ENCODE measurements at regions not wholly inside any gene's neighbourhood (a gene's known extent, or its start where the extent isn't known, plus 50 kb on each side); places are given as distances from the start of the nearest gene placed in this dataset.

DNA sequence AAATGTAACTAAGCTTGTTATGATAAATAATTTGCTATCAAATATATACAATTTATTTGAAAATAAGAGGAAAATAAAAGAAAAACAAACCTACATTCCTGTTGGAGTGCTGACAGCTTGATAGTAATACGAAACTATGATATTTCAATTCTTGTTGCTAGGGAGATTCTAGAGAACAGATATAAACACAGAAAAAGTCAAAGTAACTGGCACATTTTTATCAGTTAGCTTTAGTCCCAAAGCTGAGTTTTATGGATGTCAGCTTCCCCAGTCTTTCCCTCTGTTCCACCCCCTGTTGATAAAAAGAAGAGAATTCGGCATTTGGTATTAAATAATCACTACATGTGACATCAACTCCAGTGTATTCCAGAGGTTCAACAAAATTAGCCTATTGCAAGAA is 1134.0 kb downstream of the XPNPEP1 start:
- DNase-seq: no peak

DNA sequence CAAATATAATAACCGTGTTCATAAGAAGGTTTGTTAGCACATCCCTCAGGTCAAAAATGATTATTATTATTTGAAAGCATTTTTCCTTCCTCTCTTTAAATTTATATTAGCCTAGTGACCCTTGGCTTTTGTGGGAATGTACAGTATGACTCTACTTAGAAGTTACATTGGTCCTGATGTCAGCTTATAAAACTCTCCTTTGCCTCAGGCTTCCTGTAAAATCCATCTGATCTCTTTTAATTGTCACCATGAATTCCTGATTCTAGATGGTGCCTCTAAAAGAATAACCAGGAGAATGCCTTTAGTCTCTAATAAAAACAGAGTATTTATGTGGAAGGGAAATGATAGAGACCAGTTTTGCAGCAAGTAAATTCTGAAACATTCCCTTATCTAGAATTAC is 1134.4 kb downstream of the XPNPEP1 start:
- DNase-seq: no peak

DNA sequence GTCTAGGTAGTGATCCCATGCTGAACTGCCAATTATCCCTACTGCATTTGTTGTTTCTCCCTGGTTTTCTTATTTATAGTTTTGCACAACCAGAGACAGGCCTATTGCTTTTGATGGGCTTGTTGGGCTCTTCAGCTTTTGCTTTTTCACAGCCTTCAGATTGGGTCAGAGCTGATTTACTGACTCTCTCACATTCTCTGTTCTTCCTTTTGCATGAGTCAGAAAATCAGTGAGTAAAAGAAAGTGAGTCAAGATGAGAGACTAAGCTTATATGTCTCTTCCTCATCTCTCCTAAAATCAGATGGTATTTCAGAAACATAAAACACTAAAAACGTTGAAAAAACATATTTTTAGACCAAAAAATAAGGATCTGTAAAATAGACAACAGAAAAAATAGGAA is 1135.4 kb downstream of the XPNPEP1 start:
- no peak for DNase-seq

DNA sequence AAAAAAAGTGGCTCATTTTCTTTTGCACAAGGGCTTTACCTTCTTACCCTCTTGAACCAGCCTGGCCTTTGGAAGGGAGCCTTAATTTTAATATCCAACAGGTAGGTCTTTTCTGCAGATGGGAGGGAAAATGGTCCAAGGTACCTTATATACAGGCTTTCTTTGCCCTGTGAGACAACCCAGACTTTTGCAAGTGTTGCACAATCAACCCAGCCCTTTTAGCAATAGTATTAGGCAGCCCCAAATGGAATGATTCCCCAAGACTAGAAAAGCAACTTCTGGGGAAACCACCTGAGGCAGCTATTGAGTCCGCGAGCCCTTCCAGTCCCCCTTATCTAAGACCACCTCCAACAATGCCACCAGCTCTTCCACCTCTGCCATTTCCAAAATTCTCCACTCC is 1138.3 kb downstream of the XPNPEP1 start:
- DNase-seq: no peak

DNA sequence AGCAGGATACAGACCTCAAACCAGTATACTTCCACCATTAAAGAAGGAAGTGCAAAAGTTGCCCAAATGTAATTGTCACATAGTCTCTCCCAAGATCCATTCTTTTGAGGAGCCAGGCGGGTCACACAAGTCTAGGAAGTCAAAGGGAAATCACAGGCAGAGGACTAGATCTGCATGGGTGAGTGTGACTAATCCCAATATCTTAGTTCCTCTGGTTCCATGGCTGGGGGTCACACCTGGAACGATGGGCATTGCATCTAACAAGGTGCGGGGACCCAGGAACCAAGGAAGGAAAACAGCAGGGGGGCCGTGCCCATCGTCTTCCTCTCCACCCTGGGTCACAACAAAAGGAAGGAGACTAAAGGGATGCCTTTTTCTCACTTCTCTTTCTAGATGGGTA is 1138.8 kb downstream of the XPNPEP1 start:
- DNase-seq: no peak

DNA sequence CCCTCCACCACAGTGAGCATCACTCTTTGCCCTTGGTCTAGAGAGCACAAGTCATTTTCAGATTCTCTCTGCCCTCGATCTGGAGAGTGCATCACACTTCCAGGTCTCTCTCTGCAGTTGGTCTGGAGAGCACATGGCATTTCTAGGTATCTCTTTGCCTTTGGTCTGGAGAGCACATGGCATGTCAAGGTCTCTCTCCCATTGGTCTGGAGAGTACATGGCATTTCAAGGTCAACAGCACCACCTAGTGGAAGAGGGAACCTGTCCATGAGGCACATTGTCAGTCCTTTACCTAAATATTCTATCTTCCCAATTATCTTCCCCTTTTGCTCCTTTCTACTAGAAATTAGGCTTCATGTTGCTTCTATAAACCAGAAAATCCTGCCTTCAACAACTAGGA is 1139.4 kb downstream of the XPNPEP1 start:
- no peak for DNase-seq

DNA sequence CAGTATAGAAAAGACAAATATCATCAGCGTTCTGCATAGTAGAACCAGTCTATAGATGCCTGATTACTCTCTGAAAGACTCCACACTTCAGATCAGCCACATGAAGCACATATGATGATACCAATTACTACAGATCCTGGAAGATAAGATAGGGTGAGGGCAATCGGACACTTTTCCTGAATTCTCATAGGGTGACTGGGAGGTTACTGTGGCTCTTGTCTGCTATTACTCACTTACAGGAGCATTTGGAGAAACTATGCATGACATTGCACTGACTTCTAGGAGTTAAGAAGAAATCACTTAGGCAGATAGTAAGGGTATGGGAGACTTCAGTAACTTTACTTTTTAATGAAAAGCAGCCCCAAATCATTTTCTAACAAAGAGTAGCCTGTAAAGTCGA is 1140.9 kb downstream of the XPNPEP1 start:
- DNase-seq: no peak

DNA sequence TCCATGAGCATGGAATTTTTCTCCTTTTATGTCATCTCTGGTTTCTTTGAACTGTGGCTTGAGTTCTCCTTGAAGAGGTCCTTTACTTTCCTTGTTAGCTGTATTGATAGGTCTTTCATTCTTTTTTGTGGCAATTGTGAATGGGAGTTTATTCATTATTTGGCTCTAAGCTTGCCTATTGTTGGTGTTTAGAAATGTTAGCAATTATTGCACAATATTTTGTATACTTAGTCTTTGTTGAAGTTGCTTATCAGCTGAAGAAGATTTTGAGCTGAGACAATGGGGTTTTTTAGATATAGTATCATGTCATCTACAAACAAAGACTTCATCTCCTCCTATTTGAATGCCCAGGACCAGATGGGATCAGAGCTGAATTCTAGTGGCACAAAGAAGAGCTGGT is 1143.8 kb downstream of the XPNPEP1 start:
- DNase-seq: no peak

DNA sequence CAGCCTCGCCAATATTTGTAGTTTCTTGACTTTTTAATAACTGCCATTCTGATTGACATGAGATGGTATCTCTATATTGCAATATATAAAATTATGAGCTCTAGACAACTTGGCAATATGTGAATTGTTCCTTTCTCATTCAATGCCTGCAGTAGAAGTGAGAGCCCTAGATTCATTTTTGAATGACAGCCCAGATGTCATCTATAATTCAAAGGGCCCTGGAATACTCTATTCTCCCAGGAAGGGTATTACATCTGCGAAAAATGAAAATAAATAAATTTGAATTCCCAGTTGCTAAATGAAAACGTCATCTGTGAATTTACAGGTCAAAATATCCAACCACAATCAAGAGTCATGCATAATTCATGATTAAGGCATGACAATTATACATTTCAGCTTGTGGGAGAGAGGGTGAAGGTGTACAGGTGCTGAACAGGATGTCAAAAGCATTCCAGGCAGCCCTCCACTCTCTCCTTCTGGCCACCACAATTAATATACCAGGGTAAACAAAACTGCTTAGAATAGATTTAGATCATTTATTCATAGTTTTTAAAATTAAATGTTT is 1147.3 kb downstream of the XPNPEP1 start:
- no peak for DNase-seq

DNA sequence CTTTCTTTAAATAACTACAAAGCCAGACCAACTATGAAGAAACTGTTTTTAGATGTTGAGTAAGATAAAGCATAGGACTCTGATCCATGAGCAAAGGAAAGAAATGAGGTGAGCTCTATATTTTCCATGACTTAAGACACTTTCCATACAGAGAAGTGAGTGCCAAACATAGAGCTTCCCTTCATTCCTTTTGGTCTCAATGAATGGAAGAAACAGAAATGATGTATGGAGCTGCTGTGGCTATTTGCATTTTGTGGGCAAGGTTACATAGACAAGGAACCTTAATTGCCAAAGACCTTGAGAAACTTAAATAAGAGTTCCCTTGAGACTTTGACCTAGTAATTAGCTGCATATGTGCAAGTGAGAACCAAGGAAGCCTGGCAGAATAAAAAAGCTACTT is 1152.2 kb downstream of the XPNPEP1 start:
- DNase-seq: no peak

DNA sequence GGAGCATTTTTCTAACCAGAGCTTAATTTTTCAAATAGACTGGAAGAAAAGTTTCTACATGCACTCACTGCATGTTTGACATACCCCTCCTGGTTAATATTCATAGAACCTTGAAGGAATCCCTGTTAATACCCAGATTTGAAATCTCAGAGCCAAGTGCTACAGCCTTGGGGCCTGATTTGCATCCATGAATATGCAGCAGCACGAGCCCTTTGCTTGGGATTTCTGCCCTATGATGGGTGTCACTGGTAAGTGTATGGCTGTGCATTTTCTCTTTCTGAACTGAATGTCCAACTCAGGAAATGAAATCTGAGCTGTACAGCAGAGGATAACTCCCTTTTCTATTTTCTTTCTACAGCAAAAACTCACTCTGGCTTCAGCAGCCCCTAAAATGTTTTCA is 1157.5 kb downstream of the XPNPEP1 start:
- no peak for DNase-seq

DNA sequence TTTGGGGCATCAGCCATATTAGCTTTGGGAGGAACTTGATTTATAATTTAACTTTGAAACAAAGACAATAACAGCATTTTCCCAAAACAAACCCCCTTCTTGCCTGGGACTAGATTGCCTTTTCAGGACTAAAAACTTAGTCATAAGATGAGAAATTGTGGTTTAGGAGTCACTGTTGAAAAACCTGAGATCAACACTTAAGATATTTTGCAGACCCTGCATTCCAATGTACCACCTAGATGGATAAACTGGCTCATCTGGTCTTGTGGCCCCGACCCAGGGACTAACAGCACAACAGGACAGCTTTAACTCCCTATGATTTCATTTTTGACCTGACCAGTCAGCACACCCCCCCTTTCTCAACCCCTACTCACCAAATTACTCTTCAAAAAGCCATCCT is 1165.4 kb downstream of the XPNPEP1 start:
- DNase-seq: no peak

DNA sequence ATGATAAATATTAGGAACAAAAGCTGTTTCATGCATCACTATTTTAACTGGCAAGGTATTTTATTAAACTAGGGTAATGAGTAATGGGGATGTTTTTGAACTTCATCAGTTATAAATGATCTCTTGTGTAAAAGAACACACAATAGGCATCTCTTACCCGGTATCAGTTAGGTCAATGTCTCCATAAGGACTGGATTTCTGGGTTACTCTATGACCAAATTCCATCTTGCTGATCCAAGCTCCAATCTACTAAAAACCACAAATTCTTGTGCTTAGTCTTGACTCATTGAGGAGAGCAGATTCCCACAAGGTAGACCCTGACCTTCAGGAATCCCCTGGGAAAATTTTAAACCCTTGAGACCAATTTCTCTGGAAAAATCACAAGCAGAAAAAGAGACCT is 1167.7 kb downstream of the XPNPEP1 start:
- DNase-seq: no peak

DNA sequence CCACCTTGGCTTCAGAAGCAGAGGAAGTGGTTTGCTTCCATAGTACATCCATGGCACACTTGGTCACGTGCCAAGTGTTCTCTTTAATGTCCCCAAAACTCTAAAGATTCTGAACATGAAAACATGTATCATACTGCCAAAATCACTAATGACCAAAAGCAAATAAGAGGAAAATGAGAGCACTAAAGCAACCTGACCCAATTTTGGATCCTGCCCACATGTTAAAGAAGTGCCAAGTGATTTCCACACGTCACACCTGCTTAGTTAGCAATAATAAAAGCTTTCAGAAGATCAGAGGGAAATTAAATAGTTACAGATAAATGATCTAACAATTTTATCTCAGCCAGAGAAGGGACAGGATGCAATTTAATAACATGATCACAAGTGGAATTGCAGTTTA is 1170.0 kb downstream of the XPNPEP1 start:
- no peak for DNase-seq

DNA sequence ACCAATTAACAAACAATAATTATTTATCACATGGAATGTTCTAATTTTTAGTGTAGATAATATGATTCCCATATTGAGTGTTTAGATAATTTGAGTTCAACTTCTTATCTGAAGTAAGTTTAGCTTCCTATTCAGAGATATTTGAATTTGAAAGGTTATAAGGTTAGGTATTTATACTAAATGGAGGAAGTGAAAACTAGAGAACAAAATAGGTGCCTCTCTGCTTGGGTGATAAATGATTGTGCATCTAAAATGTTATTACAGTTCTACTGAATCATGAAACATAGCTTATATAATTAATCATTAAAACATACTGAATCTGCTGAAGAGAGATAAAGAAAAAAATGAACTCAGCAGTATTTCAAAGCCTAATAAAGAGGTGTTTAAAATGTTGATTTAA is 1174.3 kb downstream of the XPNPEP1 start:
- no peak for DNase-seq

DNA sequence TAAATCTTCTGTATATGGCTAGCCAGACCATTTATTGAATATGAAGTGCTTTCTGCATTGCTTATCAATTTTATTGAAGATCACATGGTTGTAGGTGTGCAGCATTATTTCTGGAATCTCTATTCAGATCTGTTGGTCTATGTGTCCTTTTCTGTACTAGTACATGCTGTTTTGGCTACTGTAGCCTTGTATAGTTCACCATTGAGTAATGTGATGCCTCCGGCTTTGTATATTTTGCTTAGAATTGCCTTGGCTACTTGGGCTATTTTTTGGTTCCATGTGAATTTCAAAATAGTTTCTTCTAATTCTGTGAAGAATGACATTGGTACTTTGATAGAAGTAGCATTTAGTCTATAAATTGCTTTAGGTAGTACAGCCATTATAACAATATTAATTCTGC is 1187.2 kb downstream of the XPNPEP1 start:
- no peak for DNase-seq

DNA sequence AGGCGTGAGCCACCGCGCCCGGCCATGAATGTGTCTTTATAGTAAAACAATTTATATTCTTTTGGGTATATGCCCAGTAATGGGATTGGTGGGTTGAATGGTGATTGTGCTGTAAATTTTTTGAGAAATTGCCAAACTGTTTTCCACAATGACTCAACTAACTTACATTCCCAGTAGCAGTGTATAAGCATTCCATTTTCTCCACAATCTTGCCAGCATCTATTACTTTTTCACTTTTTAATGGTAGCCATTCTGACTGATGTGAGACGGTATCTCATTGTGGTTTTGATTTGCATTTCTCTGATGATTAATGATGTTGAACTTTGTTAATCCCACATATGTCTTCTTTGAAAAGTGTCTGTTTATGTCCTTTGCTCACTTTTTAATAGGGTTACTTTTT is 1187.9 kb downstream of the XPNPEP1 start:
- DNase-seq: no peak

DNA sequence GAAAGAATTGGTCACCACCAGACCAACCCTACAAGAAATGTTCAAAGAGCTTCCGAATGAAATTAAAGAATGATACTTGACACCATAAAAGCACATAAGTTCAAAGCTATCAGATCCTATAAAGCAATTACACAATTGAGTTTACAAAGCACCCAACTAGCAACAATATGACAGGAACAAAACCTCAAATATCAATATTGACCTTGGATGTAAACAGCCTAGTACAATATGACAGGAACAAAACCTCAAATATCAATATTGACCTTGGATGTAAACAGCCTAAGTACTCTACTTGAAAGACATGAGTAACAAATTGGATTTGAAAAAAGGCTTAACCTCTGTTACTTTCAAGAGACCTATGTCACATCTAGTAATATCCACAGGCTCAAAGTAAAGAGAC is 1201.4 kb downstream of the XPNPEP1 start:
- DNase-seq: no peak

DNA sequence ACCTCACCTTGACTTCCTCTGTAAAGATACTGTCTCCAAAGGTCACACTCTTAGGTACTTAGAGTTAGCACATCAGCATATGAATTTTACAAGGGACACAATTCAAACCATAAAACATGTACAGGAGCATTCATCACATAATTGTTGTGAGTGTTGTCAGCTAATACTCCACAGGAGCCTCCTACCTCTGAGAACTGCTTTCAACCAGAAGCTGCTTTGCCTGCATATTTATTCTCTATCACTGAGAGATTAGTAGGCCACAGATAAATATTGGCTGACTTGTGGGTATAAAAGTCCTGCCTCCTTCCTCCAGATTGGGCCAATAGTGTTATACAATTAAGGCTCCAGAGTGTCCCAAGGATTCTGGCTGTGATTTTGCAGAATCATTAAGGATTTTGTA is 1207.0 kb downstream of the XPNPEP1 start:
- DNase-seq: no peak

DNA sequence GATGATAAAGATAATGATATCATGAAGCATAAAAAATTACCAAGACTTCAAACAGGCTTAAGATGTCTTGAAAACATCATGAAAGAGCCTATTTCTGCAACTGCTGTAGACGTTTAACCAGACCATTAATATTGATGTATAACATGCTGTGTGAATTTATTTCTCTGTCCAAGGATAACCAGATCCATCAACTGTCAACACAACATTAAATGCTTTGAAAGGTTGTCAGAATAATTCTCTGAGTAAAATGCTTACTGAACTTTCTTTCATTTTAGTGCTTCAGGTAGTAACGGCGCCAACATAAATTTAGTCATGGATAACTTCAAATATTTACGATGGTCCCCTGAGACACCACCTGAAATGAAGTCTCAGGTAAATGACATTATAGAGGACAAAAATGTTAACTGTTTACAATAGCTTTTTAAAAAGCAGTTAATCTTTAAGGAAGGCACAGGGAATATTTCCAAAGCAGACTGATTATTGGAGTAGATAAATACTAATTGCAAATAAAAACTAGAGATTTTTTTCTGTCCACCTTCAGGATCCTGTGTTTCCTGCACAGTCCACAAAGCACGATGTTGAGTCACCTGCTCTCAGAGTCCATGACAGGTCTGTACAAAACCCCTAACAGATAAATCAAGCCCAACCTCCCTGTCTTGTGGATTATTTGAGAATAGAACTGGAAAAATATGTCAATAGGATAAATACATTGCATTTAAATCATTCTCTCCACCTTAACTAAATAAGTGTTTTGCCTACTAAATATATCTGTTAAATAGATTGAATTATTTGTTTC is 1213.2 kb downstream of the XPNPEP1 start:
- no peak for DNase-seq

DNA sequence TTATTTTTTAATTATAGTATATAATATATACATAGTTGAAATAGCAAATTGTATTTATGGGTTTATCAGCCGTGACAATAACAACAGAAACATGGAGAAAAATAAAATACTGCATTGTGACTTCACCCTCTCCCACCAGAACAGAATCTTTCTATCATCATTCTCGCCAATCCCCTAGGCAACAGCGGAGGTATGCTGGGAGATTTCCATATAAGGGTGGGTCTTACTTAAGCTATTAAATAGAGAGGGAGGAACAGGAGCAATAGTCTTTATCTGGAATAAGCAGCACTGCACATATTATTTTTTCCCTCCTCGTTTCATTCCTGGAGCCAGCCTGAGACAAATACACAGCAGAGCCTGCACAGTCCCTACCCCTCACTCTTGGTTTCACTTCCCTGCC is 1214.9 kb downstream of the XPNPEP1 start:
- no peak for DNase-seq

DNA sequence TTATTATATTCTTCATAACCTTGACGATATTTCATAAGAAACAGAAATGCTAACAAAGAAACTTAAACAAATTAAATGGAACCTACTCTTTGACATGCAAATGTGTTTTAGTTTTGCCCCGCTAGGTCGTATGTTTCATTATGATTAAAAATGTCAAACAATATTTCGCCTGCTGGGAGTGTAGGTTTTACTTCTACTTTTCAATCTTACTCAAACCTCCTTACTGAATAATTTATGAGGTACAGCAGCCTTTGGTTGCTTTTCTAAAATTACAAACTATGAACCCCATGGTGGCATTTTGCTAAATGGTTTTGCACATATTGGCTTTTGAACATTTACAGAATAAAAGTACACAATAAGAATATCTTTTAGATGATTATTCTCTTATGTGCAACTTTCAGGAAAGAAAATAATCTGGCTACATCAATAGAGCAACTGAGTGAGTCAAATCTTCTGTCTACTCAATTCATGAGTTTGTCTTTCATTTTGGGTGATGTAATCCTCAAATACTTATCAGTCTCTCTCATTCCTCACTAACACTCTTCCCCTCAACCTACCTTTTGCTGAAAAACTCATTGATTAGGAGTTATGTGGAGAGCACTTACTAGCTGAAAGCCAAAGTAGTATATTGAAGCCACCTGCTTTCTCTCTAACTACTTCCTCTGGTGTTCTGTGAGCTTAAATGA is 1226.4 kb downstream of the XPNPEP1 start:
- no peak for DNase-seq

DNA sequence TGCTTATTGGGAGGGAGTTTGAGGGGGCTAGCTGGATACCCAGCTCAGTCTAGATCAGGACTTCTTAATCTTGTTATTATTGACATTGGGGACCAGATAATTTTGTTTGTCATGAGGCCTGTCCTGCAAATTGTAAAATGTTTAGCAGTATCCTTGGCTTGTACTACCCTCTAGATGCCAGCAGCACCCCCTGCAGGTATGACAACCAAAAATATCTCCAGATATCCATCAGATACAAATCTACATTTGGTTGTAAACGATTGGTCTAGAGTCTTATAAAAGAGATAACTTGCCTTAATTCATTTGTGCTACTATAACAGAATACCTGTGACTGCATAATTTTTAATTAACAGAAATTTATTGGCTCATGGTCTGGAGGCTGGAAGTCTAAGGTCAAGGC is 1232.2 kb downstream of the XPNPEP1 start:
- DNase-seq: no peak

DNA sequence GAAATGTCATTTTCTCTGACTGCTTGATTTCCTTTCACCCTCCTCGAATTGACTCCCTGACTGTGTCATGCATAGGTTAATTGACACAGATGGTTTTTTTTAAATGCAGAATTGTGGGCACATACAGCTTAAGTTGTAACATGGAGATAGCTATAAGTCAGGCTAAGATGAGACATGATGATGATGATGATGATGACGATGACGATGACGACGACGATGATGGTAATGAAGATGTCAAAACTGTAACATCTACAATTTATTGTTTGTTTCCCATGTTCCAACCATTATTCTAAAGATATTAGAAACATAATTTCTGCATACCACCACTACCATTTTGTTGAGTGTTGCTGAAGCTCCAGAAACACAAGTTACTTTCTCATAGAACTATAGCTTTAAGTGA is 1232.8 kb downstream of the XPNPEP1 start:
- DNase-seq: no peak

Measured in muscle of arm (tissue), 1 donor.